ENCODE measurements at regions not wholly inside any gene's neighbourhood (a gene's known extent, or its start where the extent isn't known, plus 50 kb on each side); places are given as distances from the start of the nearest gene placed in this dataset.

GRCh38 chr4:12411072-12411471 lies 982.4 kb upstream of the HS3ST1 start:
- TF ChIP-seq ZNF157 (tag by site-specific recombination; IDR thresholded peaks at IDR 0.05) = no peak
- no peak for TF ChIP-seq ZNF660 (tag by site-specific recombination; IDR thresholded peaks at IDR 0.05)
- TF ChIP-seq ZNF24 (tag by site-specific recombination; IDR thresholded peaks at IDR 0.05) = no peak
- TF ChIP-seq ZBTB7A (tag by site-specific recombination; IDR thresholded peaks at IDR 0.05; ENCODE audit: low read depth) = no peak
- no peak for TF ChIP-seq CTCF (tag by site-specific recombination; IDR thresholded peaks at IDR 0.05)
